Panc1 (cell line): ENCODE measurements at regions not wholly inside any gene's neighbourhood (a gene's known extent, or its start where the extent isn't known, plus 50 kb on each side); places are given as distances from the start of the nearest gene placed in this dataset.

Source experiments
- ATAC-seq: fragments of 200-7000 bp; cut with Tn5 transposase; 2 replicates; pipeline ENCODE4 v1.9.1; 2020; ENCODE audit warnings: mild to moderate bottlenecking, moderate library complexity
- BruUV-seq: library from RNA; stranded (reverse); fragments of 400-500 nt; replicated peaks from 2 replicates; lab custom pipeline; 2021; lab: Mats Ljungman, UMichigan
- CTCF ChIA-PET: fragments of 300-600 bp; sonication (Branson Sonifier 250); formaldehyde crosslinking; loops from one replicate; lab custom pipeline; 2022; ENCODE audit warnings: antibody characterized with exemption; lab: Charles Lee
- POLR2A ChIA-PET: fragments of 300-600 bp; sonication (Branson Sonifier 250); formaldehyde crosslinking; loops from one replicate; lab custom pipeline; 2022; ENCODE audit warnings: antibody characterized with exemption; lab: Charles Lee
- DNase-seq: peaks from one replicate; pipeline ENCODE4 v3.0.0-alpha.2; 2010; ENCODE audit warnings: low read depth, low spot score
- H3K27ac ChIP-seq: 2 replicates; pipeline ENCODE4 v1.5.1; 2011; ENCODE audit warnings: mild to moderate bottlenecking, low read length, inconsistent platforms
- H3K27me3 ChIP-seq: fragments of 200-500 bp; sonication (Bioruptor generic); 2 replicates; pipeline ENCODE4 v1.6.0; 2014; ENCODE audit warnings: low read length, inconsistent platforms; ENCODE audit not compliant: control insufficient read depth, insufficient read depth
- H3K36me3 ChIP-seq: fragments of 200-500 bp; sonication (Bioruptor generic); 2 replicates; pipeline ENCODE4 v1.5.1; 2014; ENCODE audit warnings: inconsistent platforms, mild to moderate bottlenecking, low read length, moderate library complexity; ENCODE audit not compliant: control insufficient read depth, insufficient read depth
- H3K4me1 ChIP-seq: 2 replicates; pipeline ENCODE4 v1.5.1; 2011; ENCODE audit warnings: inconsistent platforms, mild to moderate bottlenecking, low read length, moderate library complexity; ENCODE audit not compliant: control insufficient read depth, insufficient read depth
- H3K4me3 ChIP-seq, 2 experiments: 2 replicates each; pipeline ENCODE4 v1.5.1; 2011 to 2012; ENCODE audit warnings: low read depth in 2 of 2, low read length in 2 of 2, mild to moderate bottlenecking in 2 of 2, inconsistent platforms in 1 of 2, moderate library complexity in 1 of 2
- H3K9me3 ChIP-seq: fragments of 200-500 bp; sonication (Bioruptor generic); 2 replicates; pipeline ENCODE4 v1.5.1; 2014; ENCODE audit warnings: low read depth, mild to moderate bottlenecking, inconsistent platforms, low read length, moderate library complexity; ENCODE audit not compliant: control insufficient read depth, insufficient read depth
- CTCF ChIP-seq: fragments of 450-650 bp; IDR thresholded peaks from 2 replicates; pipeline ENCODE4 v1.5.1; 2017; ENCODE audit warnings: mild to moderate bottlenecking
- POLR2AphosphoS5 ChIP-seq: IDR thresholded peaks from 2 replicates; pipeline ENCODE4 v1.6.1; 2012; ENCODE audit warnings: mild to moderate bottlenecking, low read depth, low read length, moderate library complexity
- REST ChIP-seq, 2 experiments: IDR thresholded peaks; 2 replicates each; pipeline ENCODE4 v1.6.1; 2011 to 2012; ENCODE audit warnings: low read depth in 2 of 2, control low read depth in 1 of 2, low read length in 1 of 2, mild to moderate bottlenecking in 1 of 2, moderate library complexity in 1 of 2; ENCODE audit not compliant: insufficient read depth in 1 of 2
- SIN3A ChIP-seq: IDR thresholded peaks from 2 replicates; pipeline ENCODE4 v1.6.1; 2012; ENCODE audit warnings: low read depth, mild to moderate bottlenecking, low read length, moderate library complexity, borderline replicate concordance; ENCODE audit not compliant: insufficient read depth
- TCF7L2 ChIP-seq: IDR thresholded peaks from 2 replicates; pipeline ENCODE4 v1.6.1; 2011; ENCODE audit warnings: mild to moderate bottlenecking, low read depth, low read length, inconsistent platforms
- in situ Hi-C: cut with HindIII; loops from 2 replicates; pipeline ENCODE4 v1.10.0; 2016; ENCODE audit warnings: low sequenced_read_pairs, low pct_unique_long_range_greater_than_20kb
- intact Hi-C: fragments of 100-400 bp; cut with micrococcal nuclease; formaldehyde crosslinking; loops from one replicate; pipeline ENCODE4 v1.10.0; 2022; ENCODE audit not compliant: unreplicated experiment

- POLR2A ChIA-PET, result no interaction called here
- H3K27ac ChIP-seq, result no peak overlapping the region
- DNase-seq (no peak), ATAC-seq (no peak)
- intact Hi-C loops (no loop called here), in situ Hi-C loops (no loop called here)
- H3K4me1 ChIP-seq, result no peaks in the 10 kb centered on the region
- H3K9me3 ChIP-seq, result no peaks in the 10 kb centered on the region
- TF ChIP-seq POLR2AphosphoS5 (no peak), CTCF (no peak), REST (IDR thresholded peaks at IDR 0.05; ENCODE audit: insufficient read depth in 1 of 2, low read depth in 2 of 2, low read length in 1 of 2) (no peak), SIN3A (no peak), TCF7L2 (no peak)
- no peaks in the 10 kb centered on the region for H3K27me3 ChIP-seq
- H3K4me3 ChIP-seq, result no peak overlapping the region
- no TSS peak for BruUV-seq
- no peaks in the 10 kb centered on the region for H3K36me3 ChIP-seq
- CTCF ChIA-PET, result no interaction called here
These were observed 253.2 kb upstream of the KLF4 start for GRCh38 chr9:107742531-107743309.

- Histone ChIP-seq H3K4me3 (no peak overlapping the region), H3K27ac (no peak overlapping the region), H3K27me3 (no peaks in the 10 kb centered on the region), H3K9me3 (no peaks in the 10 kb centered on the region), H3K4me1 (no peaks in the 10 kb centered on the region), H3K36me3 (no peaks in the 10 kb centered on the region)
- DNase-seq (no peak), ATAC-seq (no peak)
- POLR2A ChIA-PET, result interaction anchor here (0.9 kb wide), 1 partner anchor 13 kb away, joined by 8 read pairs; no protein-coding TSS in a partner anchor
- BruUV-seq, result no TSS peak
- no peak for TF ChIP-seq POLR2AphosphoS5
- TF ChIP-seq REST (IDR thresholded peaks at IDR 0.05; ENCODE audit: insufficient read depth in 1 of 2, low read depth in 2 of 2, low read length in 1 of 2), result no peak
- TF ChIP-seq CTCF, result no peak
- no peak for TF ChIP-seq TCF7L2
- no peak for TF ChIP-seq SIN3A
- in situ Hi-C loops, result no loop called here
- CTCF ChIA-PET, result no interaction called here
- intact Hi-C loops, result no loop called here
These were observed 250.8 kb upstream of the KLF4 start for GRCh38 chr9:107740088-107740980.
